Liver (tissue), 8 donors: ENCODE measurements at regions not wholly inside any gene's neighbourhood (a gene's known extent, or its start where the extent isn't known, plus 50 kb on each side); places are given as distances from the start of the nearest gene placed in this dataset.

Source experiments
- DNase-seq: peaks from one replicate; pipeline ENCODE4 v3.0.0-alpha.2; 2017; ENCODE audit warnings: low spot score
- H3K27ac ChIP-seq, 2 donors: one replicate each; pipeline ENCODE4 v1.7.0; 2013; ENCODE audit warnings: inconsistent platforms in 2 of 2, low read length in 2 of 2, control low read depth in 1 of 2, low read depth in 1 of 2, mild to moderate bottlenecking in 1 of 2
- H3K27me3 ChIP-seq, 4 donors: one replicate each; pipeline versions ENCODE4 v1.6.1 to v1.7.0; 2013; ENCODE audit warnings: low read length in 3 of 4, inconsistent platforms in 1 of 4, mild to moderate bottlenecking in 1 of 4, moderate library complexity in 1 of 4; ENCODE audit not compliant: control insufficient read depth in 4 of 4, insufficient read depth in 4 of 4
- H3K36me3 ChIP-seq, 4 donors: one replicate each; pipeline versions ENCODE4 v1.6.1 to v1.7.0; 2013; ENCODE audit warnings: low read length in 3 of 4, mild to moderate bottlenecking in 3 of 4, low read depth in 1 of 4, moderate library complexity in 1 of 4; ENCODE audit not compliant: control insufficient read depth in 4 of 4, insufficient read depth in 3 of 4
- H3K4me1 ChIP-seq, 4 donors: one replicate each; pipeline versions ENCODE4 v1.6.1 to v1.7.0; 2013; ENCODE audit warnings: low read length in 3 of 4, mild to moderate bottlenecking in 3 of 4, moderate library complexity in 1 of 4; ENCODE audit not compliant: control insufficient read depth in 4 of 4, insufficient read depth in 4 of 4
- H3K4me3 ChIP-seq, 3 donors: one replicate each; pipeline versions ENCODE4 v1.6.1 to v1.7.0; 2013; ENCODE audit warnings: low read length in 3 of 3, control low read depth in 1 of 3, low read depth in 1 of 3, mild to moderate bottlenecking in 1 of 3
- H3K9ac ChIP-seq, 2 donors: one replicate each; pipeline ENCODE4 v1.7.0; 2013; ENCODE audit warnings: low read length in 2 of 2, mild to moderate bottlenecking in 2 of 2, moderate library complexity in 2 of 2, control low read depth in 1 of 2, low read depth in 1 of 2
- H3K9me3 ChIP-seq, 4 donors: one replicate each; pipeline versions ENCODE4 v1.6.1 to v1.7.0; 2013; ENCODE audit warnings: low read length in 3 of 4; ENCODE audit not compliant: control insufficient read depth in 4 of 4
- ATF3 ChIP-seq: IDR thresholded peaks from 2 replicates; pipeline ENCODE4 v1.6.1; 2016; ENCODE audit warnings: antibody characterized with exemption
- CTCF ChIP-seq: fragments of 150-350 bp; IDR thresholded peaks from 2 replicates; pipeline ENCODE4 v1.5.1; 2017; ENCODE audit warnings: improper control_type of control experiment, low read depth, low read length; ENCODE audit not compliant: missing input control
- EGR1 ChIP-seq, 2 donors: IDR thresholded peaks; 2 replicates each; pipeline ENCODE4 v1.6.1; 2016 to 2018; ENCODE audit warnings: antibody characterized with exemption in 2 of 2, low read depth in 2 of 2
- FOXA1 ChIP-seq: IDR thresholded peaks from 2 replicates; pipeline ENCODE4 v1.6.1; 2016; ENCODE audit warnings: antibody characterized with exemption
- FOXA2 ChIP-seq: IDR thresholded peaks from 2 replicates; pipeline ENCODE4 v1.6.1; 2016; ENCODE audit warnings: antibody characterized with exemption
- GABPA ChIP-seq, 2 donors: IDR thresholded peaks in 1 of 2; conservative IDR thresholded peaks in 1 of 2; 2 replicates each; pipeline ENCODE4 v1.6.1; 2016; ENCODE audit warnings: antibody characterized with exemption in 2 of 2, mild to moderate bottlenecking in 1 of 2, moderate library complexity in 1 of 2
- HNF4A ChIP-seq, 2 donors: conservative IDR thresholded peaks; 2 replicates each; pipeline ENCODE4 v1.6.1; 2016; ENCODE audit warnings: antibody characterized with exemption in 2 of 2, mild to moderate bottlenecking in 2 of 2
- HNF4G ChIP-seq: IDR thresholded peaks from 2 replicates; pipeline ENCODE4 v1.6.1; 2016; ENCODE audit warnings: antibody characterized with exemption
- JUND ChIP-seq, 2 donors: IDR thresholded peaks; 2 replicates each; pipeline ENCODE4 v1.6.1; 2016; ENCODE audit warnings: antibody characterized with exemption in 2 of 2
- MAX ChIP-seq: IDR thresholded peaks from 2 replicates; pipeline ENCODE4 v1.6.1; 2016; ENCODE audit warnings: antibody characterized with exemption
- NR2F2 ChIP-seq: IDR thresholded peaks from 2 replicates; pipeline ENCODE4 v1.6.1; 2016; ENCODE audit warnings: antibody characterized with exemption
- RAD21 ChIP-seq, 2 donors: IDR thresholded peaks; 2 replicates each; pipeline ENCODE4 v1.6.1; 2016; ENCODE audit warnings: antibody characterized with exemption in 2 of 2, mild to moderate bottlenecking in 2 of 2
- REST ChIP-seq: IDR thresholded peaks from 2 replicates; pipeline ENCODE4 v1.6.1; 2016; ENCODE audit warnings: antibody characterized with exemption, mild to moderate bottlenecking
- SP1 ChIP-seq: IDR thresholded peaks from 2 replicates; pipeline ENCODE4 v1.6.1; 2018; ENCODE audit warnings: antibody characterized with exemption, mild to moderate bottlenecking
- TAF1 ChIP-seq: conservative IDR thresholded peaks from 2 replicates; pipeline ENCODE4 v1.6.1; 2016; ENCODE audit warnings: antibody characterized with exemption, mild to moderate bottlenecking
- YY1 ChIP-seq: IDR thresholded peaks from 2 replicates; pipeline ENCODE4 v1.6.1; 2016; ENCODE audit warnings: antibody characterized with exemption, mild to moderate bottlenecking
- ZBTB33 ChIP-seq: IDR thresholded peaks from 2 replicates; pipeline ENCODE4 v1.6.1; 2016; ENCODE audit warnings: antibody characterized with exemption
- WGBS: extraction: QIAGEN DNeasy Blood & Tissue Kit; methylation state at CpG from one replicate; pipeline ENCODE4 v1.1.7; 2013; 5-methylcytosine and 5-hydroxymethylcytosine counted together
- donor health status: healthy.
- donor health status: healthy.
- donor health status: healthy.
- donor health status: healthy.
- donor health status: healthy.

- no peak for DNase-seq
- WGBS = 65% methylated on average over 6 of the region's 6 CpGs
- Histone ChIP-seq H3K36me3 (no peaks in the 10 kb centered on the region), H3K27ac (no peak overlapping the region), H3K9me3 (no peaks in the 10 kb centered on the region), H3K4me1 (no peaks in the 10 kb centered on the region), H3K9ac (no peak overlapping the region), H3K27me3 (no peaks in the 10 kb centered on the region), H3K4me3 (no peak overlapping the region)
- TF ChIP-seq EGR1 (IDR thresholded peaks at IDR 0.05; ENCODE audit: low read depth in 2 of 2) (no peak), RAD21 (IDR thresholded peaks at IDR 0.05) (no peak), HNF4G (no peak), HNF4A (conservative IDR thresholded peaks at IDR 0.05) (no peak), REST (no peak), YY1 (no peak), TAF1 (no peak)
These were observed 534.2 kb upstream of the ZWINT start for GRCh38 chr10:56895306-56895705.

GRCh38 chr10:56881218-56881617, 520.2 kb upstream of the ZWINT start:
- no peak overlapping the region for H3K9ac ChIP-seq
- H3K27me3 ChIP-seq = peaks cover 0 to 2% (median 0%) of the 10 kb centered on the region in 4 donors
- no peaks in the 10 kb centered on the region for H3K9me3 ChIP-seq
- 59% methylated on average over 3 of the region's 3 CpGs for WGBS
- H3K36me3 ChIP-seq = no peaks in the 10 kb centered on the region
- H3K4me1 ChIP-seq = no peaks in the 10 kb centered on the region
- no peak overlapping the region for H3K4me3 ChIP-seq
- no peak for DNase-seq
- no peak overlapping the region for H3K27ac ChIP-seq
- TF ChIP-seq MAX (no peak), EGR1 (IDR thresholded peaks at IDR 0.05; ENCODE audit: low read depth in 2 of 2) (no peak), JUND (IDR thresholded peaks at IDR 0.05) (no peak), FOXA1 (no peak), ZBTB33 (no peak), SP1 (no peak), ATF3 (no peak), TAF1 (no peak), NR2F2 (no peak), RAD21 (IDR thresholded peaks at IDR 0.05) (no peak), HNF4G (no peak), GABPA (IDR thresholded peaks at IDR 0.05 in 1 of 2, conservative IDR thresholded peaks at IDR 0.05 in 1 of 2) (no peak), FOXA2 (no peak), REST (no peak), YY1 (no peak), CTCF (no peak)
